ENCODE measurements at regions not wholly inside any gene's neighbourhood (a gene's known extent, or its start where the extent isn't known, plus 50 kb on each side); places are given as distances from the start of the nearest gene placed in this dataset.
"Not testable (repeated sequence)": the region's sequence is repeated elsewhere in the genome, so short reads cannot be mapped to it uniquely, and the experiment has no call there.

- intact Hi-C loops (cut with DNase I); ATAC-seq; DNase-seq (ENCODE audit: low spot score): not testable (repeated sequence)
Measured at GRCh38 chrX:25771853-25772252, 366.3 kb upstream of the MAGEB18 start.

- DNase-seq (ENCODE audit: low spot score); intact Hi-C loops (cut with DNase I); ATAC-seq: not testable (repeated sequence)
Measured at GRCh38 chrX:25797796-25798195, 340.3 kb upstream of the MAGEB18 start.

GRCh38 chrX:25805744-25806143 lies 332.4 kb upstream of the MAGEB18 start:
- ATAC-seq: no peak

GRCh38 chrX:25807022-25807421 lies 331.1 kb upstream of the MAGEB18 start:
- ATAC-seq: no peak
- no peak for DNase-seq (ENCODE audit: low spot score)
- intact Hi-C loops (cut with DNase I): no loop called here

More at GRCh38 chrX:25805744-25806143, 332.4 kb upstream of the MAGEB18 start:
- no peak for DNase-seq (ENCODE audit: low spot score)
- intact Hi-C loops (cut with DNase I): no loop called here

GRCh38 chrX:25810202-25810601 lies 327.9 kb upstream of the MAGEB18 start:
- ATAC-seq (no peak), DNase-seq (ENCODE audit: low spot score) (no peak)
- intact Hi-C loops (cut with DNase I): no loop called here

- intact Hi-C loops (cut with DNase I): no loop called here
- ATAC-seq (no peak), DNase-seq (ENCODE audit: low spot score) (no peak)
Measured at GRCh38 chrX:25819879-25820278, 318.3 kb upstream of the MAGEB18 start.

- DNase-seq (ENCODE audit: low spot score) (no peak), ATAC-seq (no peak)
- intact Hi-C loops (cut with DNase I): no loop called here
Measured at GRCh38 chrX:25851141-25851540, 287.0 kb upstream of the MAGEB18 start.

GRCh38 chrX:25853002-25853479 lies 285.1 kb upstream of the MAGEB18 start:
- intact Hi-C loops (cut with DNase I): no loop called here
- no peak for ATAC-seq
- no peak for DNase-seq (ENCODE audit: low spot score)

GRCh38 chrX:25858273-25858880 lies 279.8 kb upstream of the MAGEB18 start:
- DNase-seq (ENCODE audit: low spot score) (no peak), ATAC-seq (no peak)
- intact Hi-C loops (cut with DNase I): no loop called here

GRCh38 chrX:25860322-25860721 lies 277.8 kb upstream of the MAGEB18 start:
- DNase-seq (ENCODE audit: low spot score): no peak
- no peak for ATAC-seq
- intact Hi-C loops (cut with DNase I): no loop called here

- intact Hi-C loops (cut with DNase I): no loop called here
- no peak for DNase-seq (ENCODE audit: low spot score)
- ATAC-seq: no peak
Measured at GRCh38 chrX:25869761-25870160, 268.4 kb upstream of the MAGEB18 start.

GRCh38 chrX:25872786-25873185 lies 265.4 kb upstream of the MAGEB18 start:
- no peak for DNase-seq (ENCODE audit: low spot score)
- intact Hi-C loops (cut with DNase I): no loop called here
- ATAC-seq: no peak

GRCh38 chrX:25873196-25873595 lies 264.9 kb upstream of the MAGEB18 start:
- ATAC-seq: no peak

GRCh38 chrX:25878806-25879205 lies 259.3 kb upstream of the MAGEB18 start:
- DNase-seq (ENCODE audit: low spot score) (no peak), ATAC-seq (no peak)
- intact Hi-C loops (cut with DNase I): no loop called here

More at GRCh38 chrX:25873196-25873595, 264.9 kb upstream of the MAGEB18 start:
- no peak for DNase-seq (ENCODE audit: low spot score)
- intact Hi-C loops (cut with DNase I): no loop called here

- intact Hi-C loops (cut with DNase I); DNase-seq (ENCODE audit: low spot score); ATAC-seq: not testable (repeated sequence)
Measured at GRCh38 chrX:25882503-25882902, 255.6 kb upstream of the MAGEB18 start.

- no peak for DNase-seq (ENCODE audit: low spot score)
- intact Hi-C loops (cut with DNase I): no loop called here
- no peak for ATAC-seq
Measured at GRCh38 chrX:25897758-25898157, 240.4 kb upstream of the MAGEB18 start.

GRCh38 chrX:25905728-25906127 lies 232.4 kb upstream of the MAGEB18 start:
- DNase-seq (ENCODE audit: low spot score); intact Hi-C loops (cut with DNase I); ATAC-seq: not testable (repeated sequence)

GRCh38 chrX:25925946-25926345 lies 212.2 kb upstream of the MAGEB18 start:
- ATAC-seq (no peak), DNase-seq (ENCODE audit: low spot score) (no peak)
- intact Hi-C loops (cut with DNase I): no loop called here

GRCh38 chrX:25928316-25928715 lies 209.8 kb upstream of the MAGEB18 start:
- DNase-seq (ENCODE audit: low spot score) (no peak), ATAC-seq (no peak)
- intact Hi-C loops (cut with DNase I): no loop called here

GRCh38 chrX:25941087-25941486 lies 197.1 kb upstream of the MAGEB18 start:
- no peak for ATAC-seq
- no peak for DNase-seq (ENCODE audit: low spot score)
- intact Hi-C loops (cut with DNase I): no loop called here

GRCh38 chrX:25941559-25942250 lies 196.4 kb upstream of the MAGEB18 start:
- intact Hi-C loops (cut with DNase I): no loop called here
- DNase-seq (ENCODE audit: low spot score) (no peak), ATAC-seq (no peak)
